SK-N-SH (cell line): ENCODE measurements at regions not wholly inside any gene's neighbourhood (a gene's known extent, or its start where the extent isn't known, plus 50 kb on each side); places are given as distances from the start of the nearest gene placed in this dataset.

Experiments used
- CTCF ChIA-PET: fragments of 300-600, 350-600 bp; formaldehyde crosslinking; extraction: SDS; loops from one replicate; lab custom pipeline; 2021; lab: Yijun Ruan, JAX
- POLR2A ChIA-PET: fragments of 350-600 bp; sonication (Branson Sonifier 250); formaldehyde crosslinking; extraction: SDS; loops from one replicate; lab custom pipeline; 2020; ENCODE audit warnings: antibody characterized with exemption, inconsistent platforms; lab: Yijun Ruan, JAX
- DNase-seq: peaks from one replicate; pipeline ENCODE4 v3.0.0; 2012
- H2AFZ ChIP-seq: fragments of 200-600 bp; sonication (generic); 2 replicates; pipeline ENCODE4 v1.8.1; 2016; ENCODE audit warnings: antibody characterized with exemption, mild to moderate bottlenecking, low read depth
- H3F3A ChIP-seq: fragments of 200-600 bp; sonication (generic); replicated peaks from 2 replicates; pipeline ENCODE3; 2016; ENCODE audit warnings: antibody characterized with exemption, mild to moderate bottlenecking; ENCODE audit not compliant: insufficient read depth
- H3K27ac ChIP-seq, 2 experiments: fragments of 200-500 bp in 1 of 2; fragments of 200-600 bp in 1 of 2; sonication (Bioruptor generic) in 1 of 2; sonication (generic), shearing (Covaris generic) in 1 of 2; 2 replicates each; pipeline versions ENCODE4 v1.5.1 to v1.6.1; 2014 to 2016; ENCODE audit warnings: low read depth in 2 of 2, inconsistent platforms in 1 of 2, low read length in 1 of 2, mild to moderate bottlenecking in 1 of 2, mixed read lengths in 1 of 2
- H3K27me3 ChIP-seq: fragments of 200-600 bp; sonication (generic), shearing (Covaris generic); 2 replicates; pipeline ENCODE4 v1.6.1; 2016; ENCODE audit warnings: mixed run types; ENCODE audit not compliant: insufficient read depth
- H3K36me3 ChIP-seq, 2 experiments: fragments of 200-500 bp in 1 of 2; fragments of 200-600 bp in 1 of 2; sonication (Bioruptor generic) in 1 of 2; sonication (generic) in 1 of 2; replicated peaks in 1 of 2; 2 replicates each; pipeline versions ENCODE3 to v1.5.1; 2014 to 2016; ENCODE audit warnings: low read length in 1 of 2, mild to moderate bottlenecking in 1 of 2; ENCODE audit not compliant: insufficient read depth in 2 of 2, control insufficient read depth in 1 of 2
- H3K4me1 ChIP-seq, 2 experiments: fragments of 200-500 bp in 1 of 2; fragments of 200-600 bp in 1 of 2; sonication (Bioruptor generic) in 1 of 2; sonication (generic), shearing (Covaris generic) in 1 of 2; 2 replicates each; pipeline versions ENCODE4 v1.5.1 to v1.6.1; 2014 to 2016; ENCODE audit warnings: low read depth in 1 of 2, low read length in 1 of 2, mixed run types in 1 of 2; ENCODE audit not compliant: insufficient read depth in 2 of 2, control insufficient read depth in 1 of 2
- H3K4me2 ChIP-seq: fragments of 200-600 bp; sonication (generic), shearing (Covaris generic); 2 replicates; pipeline ENCODE4 v1.6.1; 2017; ENCODE audit warnings: mixed run types
- H3K4me3 ChIP-seq, 2 experiments: fragments of 200-500 bp in 1 of 2; fragments of 200-600 bp in 1 of 2; sonication (Bioruptor generic) in 1 of 2; sonication (generic), shearing (Covaris generic) in 1 of 2; 2 replicates each; pipeline versions ENCODE4 v1.5.1 to v1.8.1; 2014 to 2016; ENCODE audit warnings: low read depth in 2 of 2, inconsistent platforms in 1 of 2, low read length in 1 of 2, mild to moderate bottlenecking in 1 of 2, mixed read lengths in 1 of 2, moderate library complexity in 1 of 2
- H3K79me2 ChIP-seq: fragments of 200-600 bp; sonication (generic); 2 replicates; pipeline ENCODE4 v1.8.1; 2017; ENCODE audit warnings: mild to moderate bottlenecking; ENCODE audit not compliant: insufficient read depth
- H3K9ac ChIP-seq: fragments of 200-600 bp; sonication (generic); 2 replicates; pipeline ENCODE4 v1.6.1; 2017; ENCODE audit warnings: mixed run types
- H3K9me2 ChIP-seq: fragments of 200-600 bp; sonication (generic); 2 replicates; pipeline ENCODE4 v1.6.1; 2017; ENCODE audit warnings: mixed run types
- H3K9me3 ChIP-seq: fragments of 200-600 bp; sonication (generic); 2 replicates; pipeline ENCODE4 v1.6.1; 2017; ENCODE audit warnings: mixed run types, mild to moderate bottlenecking, moderate library complexity
- H4K20me1 ChIP-seq: fragments of 200-600 bp; sonication (generic); 2 replicates; pipeline ENCODE4 v1.6.1; 2017; ENCODE audit warnings: mild to moderate bottlenecking, mixed run types; ENCODE audit not compliant: insufficient read depth
- EZH2phosphoT487 ChIP-seq: fragments of 200-600 bp; sonication (generic); IDR thresholded peaks from 2 replicates; pipeline ENCODE4 v1.6.1; 2017; ENCODE audit warnings: low read depth, mixed run types, mild to moderate bottlenecking, antibody characterized with exemption, moderate library complexity, borderline replicate concordance
- FOSL2 ChIP-seq: IDR thresholded peaks from 2 replicates; pipeline ENCODE4 v1.4.0; 2012; ENCODE audit warnings: low read depth, mild to moderate bottlenecking, moderate library complexity, borderline replicate concordance
- FOXM1 ChIP-seq: IDR thresholded peaks from 2 replicates; pipeline ENCODE4 v1.4.0; 2012; ENCODE audit warnings: low read depth, mild to moderate bottlenecking
- GABPA ChIP-seq: IDR thresholded peaks from 2 replicates; pipeline ENCODE4 v1.4.0; 2012; ENCODE audit warnings: low read depth, mild to moderate bottlenecking
- JUND ChIP-seq: IDR thresholded peaks from 2 replicates; pipeline ENCODE4 v1.4.0; 2012
- MXI1 ChIP-seq: IDR thresholded peaks from 2 replicates; pipeline ENCODE4 v1.6.1; 2012; ENCODE audit warnings: mild to moderate bottlenecking, low read depth, low read length, improper control_type of control experiment
- RAD21 ChIP-seq: IDR thresholded peaks from 2 replicates; pipeline ENCODE4 v1.6.1; 2012; ENCODE audit warnings: mild to moderate bottlenecking, low read length
- RCOR1 ChIP-seq: fragments of 150-350 bp; IDR thresholded peaks from 2 replicates; pipeline ENCODE4 v1.6.1; 2017; ENCODE audit warnings: antibody characterized with exemption, low read length
- RFX5 ChIP-seq: IDR thresholded peaks from 2 replicates; pipeline ENCODE4 v1.6.1; 2012; ENCODE audit warnings: mild to moderate bottlenecking, improper control_type of control experiment, low read length
- RXRA ChIP-seq: IDR thresholded peaks from 2 replicates; pipeline ENCODE4 v1.4.0; 2012; ENCODE audit warnings: low read depth, mild to moderate bottlenecking, borderline replicate concordance
- SIN3A ChIP-seq: IDR thresholded peaks from 2 replicates; pipeline ENCODE4 v1.6.1; 2012; ENCODE audit warnings: low read depth, mild to moderate bottlenecking, low read length, moderate library complexity, borderline replicate concordance
- SMC3 ChIP-seq: IDR thresholded peaks from 2 replicates; pipeline ENCODE4 v1.6.1; 2012; ENCODE audit warnings: low read depth, low read length, improper control_type of control experiment
- TEAD4 ChIP-seq: IDR thresholded peaks from 2 replicates; pipeline ENCODE4 v1.4.0; 2012; ENCODE audit warnings: mild to moderate bottlenecking, borderline replicate concordance; ENCODE audit not compliant: insufficient read depth
- YY1 ChIP-seq: IDR thresholded peaks from 2 replicates; pipeline ENCODE4 v1.4.0; 2012; ENCODE audit warnings: low read depth, mild to moderate bottlenecking
- WGBS: methylation state at CpG from one replicate; pipeline ENCODE4 v1.1.6; 2017; ENCODE audit warnings: low lambda C conversion rate; 5-methylcytosine and 5-hydroxymethylcytosine counted together
- TF ChIP-seq, protein P1 (sequence below): fragments of 150-350 bp; IDR thresholded peaks from 2 replicates; pipeline ENCODE4 v1.6.1; 2016; ENCODE audit warnings: mild to moderate bottlenecking, low read depth, low read length
- TF ChIP-seq, protein P2 (sequence below): fragments of 150-350 bp; IDR thresholded peaks from 2 replicates; pipeline ENCODE4 v1.6.1; 2017; ENCODE audit warnings: antibody characterized with exemption, low read length, low read depth, borderline replicate concordance
- TF ChIP-seq, protein P3 (sequence below): IDR thresholded peaks from 2 replicates; pipeline ENCODE4; 2012
- TF ChIP-seq, protein P4 (sequence below): IDR thresholded peaks from 2 replicates; pipeline ENCODE4 v1.6.1; 2012; ENCODE audit warnings: mild to moderate bottlenecking, low read depth, low read length, moderate library complexity

DNA sequence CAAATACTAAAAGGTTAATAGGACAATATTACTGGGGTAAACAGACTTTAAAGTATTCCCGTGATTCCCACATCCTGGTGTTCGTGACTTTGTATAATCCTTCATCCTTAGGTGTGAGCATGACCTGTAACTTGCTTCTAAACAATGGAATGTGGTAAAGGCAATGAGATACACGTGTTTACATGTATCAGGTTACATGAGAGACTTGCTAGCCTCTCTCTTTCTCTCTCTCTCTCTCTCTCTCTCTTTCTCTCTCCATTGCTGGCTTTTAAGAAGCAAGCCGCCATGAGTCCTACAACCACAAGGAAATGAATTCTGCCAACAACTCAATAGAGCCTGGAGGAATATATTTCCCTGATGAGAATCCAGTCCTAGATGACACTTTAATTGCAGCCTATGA lies 83.9 kb upstream of the LGSN start:
- Histone ChIP-seq H3K27ac (no peak overlapping the region), H4K20me1 (no peaks in the 10 kb centered on the region), H2AFZ (no peak overlapping the region), H3K9me3 (no peaks in the 10 kb centered on the region), H3K4me2 (no peak overlapping the region), H3K4me1 (no peaks in the 10 kb centered on the region), H3K9me2 (no peaks in the 10 kb centered on the region), H3K27me3 (no peaks in the 10 kb centered on the region), H3K36me3 (no peaks in the 10 kb centered on the region), H3K9ac (no peak overlapping the region), H3F3A (no peaks in the 10 kb centered on the region), H3K4me3 (no peak overlapping the region), H3K79me2 (no peaks in the 10 kb centered on the region)
- POLR2A ChIA-PET: no interaction called here
- DNase-seq: no peak
- 12% methylated on average over 4 of the region's 4 CpGs for WGBS
- TF ChIP-seq MXI1: no peak
- TF ChIP-seq RFX5: no peak
- no peak for TF ChIP-seq GABPA
- TF ChIP-seq YY1: no peak
- TF ChIP-seq, protein P1, sequence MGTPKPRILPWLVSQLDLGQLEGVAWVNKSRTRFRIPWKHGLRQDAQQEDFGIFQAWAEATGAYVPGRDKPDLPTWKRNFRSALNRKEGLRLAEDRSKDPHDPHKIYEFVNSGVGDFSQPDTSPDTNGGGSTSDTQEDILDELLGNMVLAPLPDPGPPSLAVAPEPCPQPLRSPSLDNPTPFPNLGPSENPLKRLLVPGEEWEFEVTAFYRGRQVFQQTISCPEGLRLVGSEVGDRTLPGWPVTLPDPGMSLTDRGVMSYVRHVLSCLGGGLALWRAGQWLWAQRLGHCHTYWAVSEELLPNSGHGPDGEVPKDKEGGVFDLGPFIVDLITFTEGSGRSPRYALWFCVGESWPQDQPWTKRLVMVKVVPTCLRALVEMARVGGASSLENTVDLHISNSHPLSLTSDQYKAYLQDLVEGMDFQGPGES: no peak
- TF ChIP-seq FOXM1: no peak
- TF ChIP-seq, protein P2, sequence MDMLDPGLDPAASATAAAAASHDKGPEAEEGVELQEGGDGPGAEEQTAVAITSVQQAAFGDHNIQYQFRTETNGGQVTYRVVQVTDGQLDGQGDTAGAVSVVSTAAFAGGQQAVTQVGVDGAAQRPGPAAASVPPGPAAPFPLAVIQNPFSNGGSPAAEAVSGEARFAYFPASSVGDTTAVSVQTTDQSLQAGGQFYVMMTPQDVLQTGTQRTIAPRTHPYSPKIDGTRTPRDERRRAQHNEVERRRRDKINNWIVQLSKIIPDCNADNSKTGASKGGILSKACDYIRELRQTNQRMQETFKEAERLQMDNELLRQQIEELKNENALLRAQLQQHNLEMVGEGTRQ: no peak
- TF ChIP-seq SIN3A: no peak
- no peak for TF ChIP-seq SMC3
- TF ChIP-seq FOSL2: no peak
- TF ChIP-seq RCOR1: no peak
- no peak for TF ChIP-seq EZH2phosphoT487
- TF ChIP-seq TEAD4: no peak
- CTCF ChIA-PET: no interaction called here

DNA sequence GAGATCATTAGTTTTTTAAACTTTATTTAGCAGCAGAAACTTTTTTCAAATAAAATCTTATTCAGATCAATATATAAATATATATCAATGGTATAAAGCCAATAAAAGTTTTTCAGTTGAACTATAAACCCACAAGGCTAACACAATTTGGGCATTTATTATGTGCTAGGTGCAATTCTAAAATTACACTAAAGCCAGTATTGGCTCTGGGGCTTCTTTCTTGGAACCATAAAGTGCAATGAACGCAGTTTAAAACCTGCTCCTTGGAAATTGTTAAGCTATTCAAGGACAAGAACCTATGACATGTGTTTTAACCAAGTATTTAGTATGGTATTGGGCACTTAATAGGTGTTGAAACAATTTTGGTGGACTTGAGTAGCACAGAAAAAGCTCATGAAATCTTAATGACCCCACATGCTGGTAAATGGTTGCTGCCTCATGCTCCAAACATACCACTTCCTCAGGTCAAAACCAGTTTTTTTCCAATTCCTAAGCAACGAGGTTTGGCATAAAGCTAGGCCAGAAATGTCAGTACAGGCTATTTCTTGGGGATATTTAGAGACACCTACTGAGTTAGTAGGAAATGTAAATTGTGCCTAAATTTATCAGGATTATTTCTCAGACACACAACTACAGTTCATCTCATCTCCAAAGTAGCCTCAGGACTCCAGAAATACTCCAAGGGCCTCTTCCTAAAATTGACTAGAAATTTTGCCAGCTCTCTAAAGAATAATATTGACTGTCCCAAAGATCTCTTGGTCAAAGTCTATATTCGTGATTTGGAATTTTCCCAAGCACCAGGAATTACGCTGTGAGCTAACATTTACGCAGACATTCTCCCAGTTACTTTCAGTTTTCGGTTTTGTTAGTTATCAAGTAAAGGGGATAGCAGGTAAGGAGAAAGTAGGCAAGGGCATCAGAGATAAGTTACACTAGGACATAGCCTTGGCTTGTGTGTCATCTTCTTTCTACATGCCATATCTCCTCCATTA lies 90.9 kb upstream of the LGSN start:
- Histone ChIP-seq H3K4me3 (no peak overlapping the region), H3K9me2 (no peaks in the 10 kb centered on the region), H3K36me3 (no peaks in the 10 kb centered on the region), H3K27ac (no peak overlapping the region), H3K79me2 (no peaks in the 10 kb centered on the region), H3K4me1 (no peaks in the 10 kb centered on the region), H3K9ac (no peak overlapping the region), H3K4me2 (no peak overlapping the region), H2AFZ (no peak overlapping the region), H3F3A (no peaks in the 10 kb centered on the region), H3K27me3 (no peaks in the 10 kb centered on the region), H3K9me3 (no peaks in the 10 kb centered on the region), H4K20me1 (no peaks in the 10 kb centered on the region)
- DNase-seq: no peak
- ChIA-PET POLR2A (no interaction called here), CTCF (interaction anchor here (1.1 kb wide), 1 partner anchor 11 kb away, joined by 3 read pairs; no protein-coding TSS in a partner anchor)
- WGBS: 44% methylated on average over 6 of the region's 6 CpGs
- TF ChIP-seq RAD21 (no peak), SIN3A (no peak), GABPA (no peak), SMC3 (no peak), RXRA (no peak), JUND (no peak), FOXM1 (no peak)
- TF ChIP-seq, protein P3, sequence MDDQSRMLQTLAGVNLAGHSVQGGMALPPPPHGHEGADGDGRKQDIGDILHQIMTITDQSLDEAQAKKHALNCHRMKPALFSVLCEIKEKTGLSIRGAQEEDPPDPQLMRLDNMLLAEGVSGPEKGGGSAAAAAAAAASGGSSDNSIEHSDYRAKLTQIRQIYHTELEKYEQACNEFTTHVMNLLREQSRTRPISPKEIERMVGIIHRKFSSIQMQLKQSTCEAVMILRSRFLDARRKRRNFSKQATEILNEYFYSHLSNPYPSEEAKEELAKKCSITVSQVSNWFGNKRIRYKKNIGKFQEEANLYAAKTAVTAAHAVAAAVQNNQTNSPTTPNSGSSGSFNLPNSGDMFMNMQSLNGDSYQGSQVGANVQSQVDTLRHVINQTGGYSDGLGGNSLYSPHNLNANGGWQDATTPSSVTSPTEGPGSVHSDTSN: no peak
- TF ChIP-seq, protein P4, sequence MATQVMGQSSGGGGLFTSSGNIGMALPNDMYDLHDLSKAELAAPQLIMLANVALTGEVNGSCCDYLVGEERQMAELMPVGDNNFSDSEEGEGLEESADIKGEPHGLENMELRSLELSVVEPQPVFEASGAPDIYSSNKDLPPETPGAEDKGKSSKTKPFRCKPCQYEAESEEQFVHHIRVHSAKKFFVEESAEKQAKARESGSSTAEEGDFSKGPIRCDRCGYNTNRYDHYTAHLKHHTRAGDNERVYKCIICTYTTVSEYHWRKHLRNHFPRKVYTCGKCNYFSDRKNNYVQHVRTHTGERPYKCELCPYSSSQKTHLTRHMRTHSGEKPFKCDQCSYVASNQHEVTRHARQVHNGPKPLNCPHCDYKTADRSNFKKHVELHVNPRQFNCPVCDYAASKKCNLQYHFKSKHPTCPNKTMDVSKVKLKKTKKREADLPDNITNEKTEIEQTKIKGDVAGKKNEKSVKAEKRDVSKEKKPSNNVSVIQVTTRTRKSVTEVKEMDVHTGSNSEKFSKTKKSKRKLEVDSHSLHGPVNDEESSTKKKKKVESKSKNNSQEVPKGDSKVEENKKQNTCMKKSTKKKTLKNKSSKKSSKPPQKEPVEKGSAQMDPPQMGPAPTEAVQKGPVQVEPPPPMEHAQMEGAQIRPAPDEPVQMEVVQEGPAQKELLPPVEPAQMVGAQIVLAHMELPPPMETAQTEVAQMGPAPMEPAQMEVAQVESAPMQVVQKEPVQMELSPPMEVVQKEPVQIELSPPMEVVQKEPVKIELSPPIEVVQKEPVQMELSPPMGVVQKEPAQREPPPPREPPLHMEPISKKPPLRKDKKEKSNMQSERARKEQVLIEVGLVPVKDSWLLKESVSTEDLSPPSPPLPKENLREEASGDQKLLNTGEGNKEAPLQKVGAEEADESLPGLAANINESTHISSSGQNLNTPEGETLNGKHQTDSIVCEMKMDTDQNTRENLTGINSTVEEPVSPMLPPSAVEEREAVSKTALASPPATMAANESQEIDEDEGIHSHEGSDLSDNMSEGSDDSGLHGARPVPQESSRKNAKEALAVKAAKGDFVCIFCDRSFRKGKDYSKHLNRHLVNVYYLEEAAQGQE: no peak
- TF ChIP-seq, protein P2: no peak
